ENCODE measurements at regions not wholly inside any gene's neighbourhood (a gene's known extent, or its start where the extent isn't known, plus 50 kb on each side); places are given as distances from the start of the nearest gene placed in this dataset.

DNA sequence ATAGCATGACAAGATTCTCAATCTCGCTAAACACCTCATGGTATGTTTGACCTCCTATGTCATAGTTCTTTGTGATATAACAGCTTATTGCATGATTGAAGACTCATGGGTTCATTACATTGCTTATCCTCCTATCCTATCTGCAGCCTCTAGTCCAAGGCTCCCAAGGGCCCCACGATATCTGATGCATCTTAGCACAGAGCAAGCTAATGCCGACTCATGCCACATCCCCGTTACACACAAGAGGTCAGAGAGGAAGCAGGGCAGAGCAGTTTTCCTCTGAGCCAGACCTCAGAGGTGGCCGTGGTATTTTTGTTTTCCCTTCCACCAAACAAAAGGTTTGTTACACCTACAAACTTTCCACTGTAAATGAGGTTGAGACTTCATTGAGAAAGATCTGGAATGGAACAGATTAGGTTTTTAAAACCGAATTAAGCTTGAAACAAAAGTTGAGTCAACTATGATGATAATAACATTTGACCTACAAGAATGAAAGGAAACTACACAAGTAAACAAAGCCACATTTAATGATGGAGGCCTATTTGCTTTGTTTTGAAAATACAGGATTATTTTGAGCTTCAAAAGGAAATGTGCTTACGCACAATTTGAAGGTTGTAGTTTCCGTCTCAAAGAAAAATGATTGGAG is 133.9 kb upstream of the MYLIP start:
- DNase-seq (ENCODE audit: low read depth, low spot score) = no peak
- POLR2A ChIA-PET = interaction anchor here (0.6 kb wide), 1 partner anchor 164 kb away, joined by 3 read pairs; no protein-coding TSS in a partner anchor
- no peak overlapping the region for H3K4me3 ChIP-seq (ENCODE audit: low read depth, low read length)
- CTCF ChIA-PET = no interaction called here
- TF ChIP-seq, protein P1, sequence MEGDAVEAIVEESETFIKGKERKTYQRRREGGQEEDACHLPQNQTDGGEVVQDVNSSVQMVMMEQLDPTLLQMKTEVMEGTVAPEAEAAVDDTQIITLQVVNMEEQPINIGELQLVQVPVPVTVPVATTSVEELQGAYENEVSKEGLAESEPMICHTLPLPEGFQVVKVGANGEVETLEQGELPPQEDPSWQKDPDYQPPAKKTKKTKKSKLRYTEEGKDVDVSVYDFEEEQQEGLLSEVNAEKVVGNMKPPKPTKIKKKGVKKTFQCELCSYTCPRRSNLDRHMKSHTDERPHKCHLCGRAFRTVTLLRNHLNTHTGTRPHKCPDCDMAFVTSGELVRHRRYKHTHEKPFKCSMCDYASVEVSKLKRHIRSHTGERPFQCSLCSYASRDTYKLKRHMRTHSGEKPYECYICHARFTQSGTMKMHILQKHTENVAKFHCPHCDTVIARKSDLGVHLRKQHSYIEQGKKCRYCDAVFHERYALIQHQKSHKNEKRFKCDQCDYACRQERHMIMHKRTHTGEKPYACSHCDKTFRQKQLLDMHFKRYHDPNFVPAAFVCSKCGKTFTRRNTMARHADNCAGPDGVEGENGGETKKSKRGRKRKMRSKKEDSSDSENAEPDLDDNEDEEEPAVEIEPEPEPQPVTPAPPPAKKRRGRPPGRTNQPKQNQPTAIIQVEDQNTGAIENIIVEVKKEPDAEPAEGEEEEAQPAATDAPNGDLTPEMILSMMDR (IDR thresholded peaks at IDR 0.05; ENCODE audit: insufficient read depth, low read length, missing control alignments) = no peak

DNA sequence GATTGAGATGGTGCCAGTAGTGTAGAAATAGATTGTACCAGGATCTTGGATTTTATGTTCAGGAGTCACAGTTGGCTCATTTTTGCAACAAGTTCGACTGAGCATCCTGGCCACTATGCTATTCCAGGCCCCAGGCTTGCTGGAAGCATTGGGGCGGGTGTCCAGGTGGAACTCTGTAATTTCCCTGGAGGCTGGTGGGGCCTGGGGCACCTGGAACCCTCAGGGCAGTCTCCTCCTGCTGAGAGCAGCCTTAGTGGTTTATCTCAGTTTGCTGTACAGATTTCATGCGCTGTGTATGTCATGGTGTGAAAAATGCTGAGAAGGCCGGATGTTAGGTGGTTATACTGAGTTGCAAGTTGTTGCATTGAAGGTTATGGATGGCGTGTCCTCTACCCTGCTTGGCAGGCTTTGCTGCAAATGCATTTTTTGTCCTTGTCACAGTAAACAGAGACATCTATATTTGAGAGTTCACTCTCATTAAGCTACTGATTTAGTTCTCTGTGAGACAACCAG is 135.1 kb upstream of the MYLIP start:
- ChIA-PET POLR2A (no interaction called here), CTCF (no interaction called here)
- no peak overlapping the region for H3K4me3 ChIP-seq (ENCODE audit: low read depth, low read length)
- no peak for DNase-seq (ENCODE audit: low read depth, low spot score)
- TF ChIP-seq, protein P1 (IDR thresholded peaks at IDR 0.05; ENCODE audit: insufficient read depth, low read length, missing control alignments) = no peak

DNA sequence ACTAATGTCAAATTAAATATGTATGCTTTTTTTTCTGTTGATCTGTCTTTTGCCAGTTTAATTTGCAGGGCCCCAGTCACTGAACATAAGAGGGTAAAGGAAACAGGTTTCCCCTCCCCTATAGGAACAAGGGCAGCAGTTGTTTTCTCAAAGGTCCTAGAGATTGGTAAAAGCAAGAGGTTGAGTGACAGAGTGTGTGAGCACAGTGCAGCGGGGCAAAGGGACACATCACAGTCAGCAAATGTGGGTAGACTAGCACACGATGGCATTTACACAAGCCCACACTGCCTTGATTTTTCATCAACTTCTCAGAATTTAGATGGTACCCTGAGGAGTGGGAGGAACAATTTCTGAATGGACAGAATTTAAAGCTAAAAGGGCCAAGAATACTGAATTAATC is 138.7 kb upstream of the MYLIP start:
- TF ChIP-seq, protein P1 (IDR thresholded peaks at IDR 0.05; ENCODE audit: insufficient read depth, low read length, missing control alignments) = no peak
- ChIA-PET POLR2A (no interaction called here), CTCF (no interaction called here)
- DNase-seq (ENCODE audit: low read depth, low spot score) = no peak
- no peak overlapping the region for H3K4me3 ChIP-seq (ENCODE audit: low read depth, low read length)

DNA sequence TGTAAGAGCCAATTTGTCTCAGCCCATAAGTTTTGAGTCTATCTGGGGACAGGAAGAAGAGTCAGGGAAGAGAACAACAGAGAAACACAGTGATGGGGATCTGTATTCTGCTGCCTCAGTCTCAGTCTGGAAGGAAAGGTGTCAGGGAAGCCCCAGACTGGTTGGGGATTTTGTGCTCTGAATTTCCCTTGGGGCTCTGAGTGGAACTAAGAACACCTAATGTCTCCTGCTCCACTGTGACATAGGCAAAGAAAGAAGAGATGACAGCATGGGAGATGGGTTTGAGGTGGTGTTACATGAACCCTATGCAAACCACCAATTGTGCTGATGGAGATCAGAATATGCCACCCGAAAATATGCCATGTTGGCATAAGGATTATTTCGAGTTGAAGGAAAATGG is 139.5 kb upstream of the MYLIP start:
- H3K4me3 ChIP-seq (ENCODE audit: low read depth, low read length) = no peak overlapping the region
- no peak for DNase-seq (ENCODE audit: low read depth, low spot score)
- ChIA-PET POLR2A (no interaction called here), CTCF (interaction anchor here (1.3 kb wide), 1 partner anchor 193 kb away, joined by 3 read pairs; no protein-coding TSS in a partner anchor)
- TF ChIP-seq, protein P1 (IDR thresholded peaks at IDR 0.05; ENCODE audit: insufficient read depth, low read length, missing control alignments) = no peak

DNA sequence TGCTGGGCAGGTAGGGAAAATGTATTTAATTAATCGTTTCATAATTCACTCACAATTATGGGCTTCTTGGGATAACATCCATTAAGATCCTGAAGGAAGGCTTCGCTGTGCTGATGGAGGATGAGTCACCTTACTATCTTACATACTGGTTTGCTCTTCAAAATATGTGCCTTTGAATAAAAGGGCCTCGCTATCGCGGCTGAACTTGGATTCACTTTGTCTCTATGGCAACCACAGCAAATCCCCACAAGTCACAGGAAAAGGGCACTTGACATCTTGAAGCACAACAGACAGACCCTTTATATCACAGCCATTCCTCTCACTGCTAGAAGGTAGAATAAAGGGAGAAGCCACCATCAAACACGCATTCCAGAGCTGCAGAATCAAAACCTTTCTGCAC is 141.3 kb upstream of the MYLIP start:
- ChIA-PET CTCF (no interaction called here), POLR2A (no interaction called here)
- TF ChIP-seq, protein P1 (IDR thresholded peaks at IDR 0.05; ENCODE audit: insufficient read depth, low read length, missing control alignments) = no peak
- no peak overlapping the region for H3K4me3 ChIP-seq (ENCODE audit: low read depth, low read length)
- DNase-seq (ENCODE audit: low read depth, low spot score) = no peak

DNA sequence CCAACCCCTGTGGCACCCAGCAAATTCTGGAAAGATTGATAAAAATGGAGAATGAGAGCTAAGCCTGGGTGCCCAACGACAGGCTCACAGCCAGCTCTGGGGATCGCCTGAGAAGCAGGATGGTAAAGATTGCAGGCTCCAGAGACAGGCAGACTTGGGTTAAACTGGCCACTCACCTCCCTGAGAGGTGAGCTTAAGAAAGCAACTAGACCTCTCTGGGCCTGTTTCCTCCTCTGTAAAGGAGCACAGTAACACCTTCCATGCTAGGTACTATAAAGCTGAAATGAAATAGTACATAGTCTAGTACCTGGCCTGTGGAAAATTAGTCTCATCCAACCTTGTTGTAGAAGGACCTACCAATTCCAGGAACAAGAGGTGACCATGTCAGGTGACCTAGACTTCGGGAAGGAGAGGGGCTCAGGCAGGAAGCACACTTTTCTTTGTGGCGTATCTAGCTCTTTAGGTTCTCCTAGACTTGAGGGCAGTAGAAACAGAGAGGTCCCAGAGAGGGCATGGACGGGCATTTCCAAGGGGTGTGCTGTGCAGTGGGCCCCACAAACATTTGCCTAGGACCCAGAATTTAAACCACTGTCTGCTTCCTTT is 142.8 kb upstream of the MYLIP start:
- no peak for DNase-seq (ENCODE audit: low read depth, low spot score)
- CTCF ChIA-PET = no interaction called here
- TF ChIP-seq, protein P1 (IDR thresholded peaks at IDR 0.05; ENCODE audit: insufficient read depth, low read length, missing control alignments) = no peak
- POLR2A ChIA-PET = no interaction called here
- no peak overlapping the region for H3K4me3 ChIP-seq (ENCODE audit: low read depth, low read length)

Measured in AG04449 (cell line).